ENCODE measurements at regions not wholly inside any gene's neighbourhood (a gene's known extent, or its start where the extent isn't known, plus 50 kb on each side); places are given as distances from the start of the nearest gene placed in this dataset.

- Histone ChIP-seq H3K27me3 (no peaks in the 10 kb centered on the region), H3K4me3 (no peak overlapping the region), H3K27ac (no peak overlapping the region), H3K4me1 (peaks cover 9% of the 10 kb centered on the region), H3K9me3 (no peaks in the 10 kb centered on the region), H3K36me3 (ENCODE audit: low read depth, missing control alignments) (no peaks in the 10 kb centered on the region)
- intact Hi-C loops (cut with DNase I; ENCODE audit: low total_unique reads) = no loop called here
- TF ChIP-seq CTCF (IDR thresholded peaks at IDR 0.05) = no peak
- no peak for TF ChIP-seq POLR2A (IDR thresholded peaks at IDR 0.05)
- DNase-seq = no peak
- whole genome bisulfite sequencing, 2 donors = 73 to 89% methylated on average over 11 of the region's 11 CpGs
Observed at GRCh38 chr1:55926906-55927471, 652.4 kb downstream of the PLPP3 start.

- Histone ChIP-seq H3K9me3 (no peaks in the 10 kb centered on the region), H3K27ac (no peak overlapping the region), H3K27me3 (no peaks in the 10 kb centered on the region), H3K4me3 (no peak overlapping the region), H3K36me3 (ENCODE audit: low read depth, missing control alignments) (no peaks in the 10 kb centered on the region), H3K4me1 (peaks cover 3% of the 10 kb centered on the region)
- intact Hi-C loops (cut with DNase I; ENCODE audit: low total_unique reads) = no loop called here
- WGBS, 2 donors = 87 to 89% methylated on average over 3 of the region's 3 CpGs
- TF ChIP-seq CTCF (IDR thresholded peaks at IDR 0.05) (no peak), POLR2A (IDR thresholded peaks at IDR 0.05) (no peak)
- no peak for DNase-seq
Observed at GRCh38 chr1:55916907-55917306, 662.5 kb downstream of the PLPP3 start.

- Histone ChIP-seq H3K4me3 (no peak overlapping the region), H3K27me3 (no peaks in the 10 kb centered on the region), H3K4me1 (peaks cover 3% of the 10 kb centered on the region), H3K9me3 (no peaks in the 10 kb centered on the region), H3K27ac (no peak overlapping the region), H3K36me3 (ENCODE audit: low read depth, missing control alignments) (no peaks in the 10 kb centered on the region)
- WGBS, 2 donors = 58 to 64% methylated on average over 2 of the region's 2 CpGs
- no peak for DNase-seq
- TF ChIP-seq POLR2A (IDR thresholded peaks at IDR 0.05) = no peak
- no peak for TF ChIP-seq CTCF (IDR thresholded peaks at IDR 0.05)
- intact Hi-C loops (cut with DNase I; ENCODE audit: low total_unique reads) = no loop called here
Observed at GRCh38 chr1:55916481-55916880, 662.9 kb downstream of the PLPP3 start.

- Histone ChIP-seq H3K27ac (no peak overlapping the region), H3K27me3 (no peaks in the 10 kb centered on the region), H3K36me3 (ENCODE audit: low read depth, missing control alignments) (no peaks in the 10 kb centered on the region), H3K9me3 (no peaks in the 10 kb centered on the region), H3K4me1 (no peaks in the 10 kb centered on the region), H3K4me3 (no peak overlapping the region)
- TF ChIP-seq CTCF (IDR thresholded peaks at IDR 0.05) (no peak), POLR2A (IDR thresholded peaks at IDR 0.05) (no peak)
- intact Hi-C loops (cut with DNase I; ENCODE audit: low total_unique reads) = no loop called here
- WGBS, 2 donors = 92 to 98% methylated on average over 4 to 7 of the region's 7 CpGs
- DNase-seq = no peak
Observed at GRCh38 chr1:55913565-55913964, 665.8 kb downstream of the PLPP3 start.

- TF ChIP-seq CTCF (IDR thresholded peaks at IDR 0.05) = no peak
- no peak for TF ChIP-seq POLR2A (IDR thresholded peaks at IDR 0.05)
- no peak for DNase-seq
- Histone ChIP-seq H3K4me3 (no peak overlapping the region), H3K36me3 (ENCODE audit: low read depth, missing control alignments) (no peaks in the 10 kb centered on the region), H3K4me1 (no peaks in the 10 kb centered on the region), H3K9me3 (no peaks in the 10 kb centered on the region), H3K27me3 (no peaks in the 10 kb centered on the region), H3K27ac (no peak overlapping the region)
- WGBS, 2 donors = 96% methylated on average over 6 of the region's 6 CpGs; no CpG with 5 or more reads in 1 of the 2 donors
- intact Hi-C loops (cut with DNase I; ENCODE audit: low total_unique reads) = no loop called here
Observed at GRCh38 chr1:55912438-55912837, 666.9 kb downstream of the PLPP3 start.

Measured in testis (tissue), 2 donors.